EH (cell line): ENCODE measurements at regions not wholly inside any gene's neighbourhood (a gene's known extent, or its start where the extent isn't known, plus 50 kb on each side); places are given as distances from the start of the nearest gene placed in this dataset.

Source experiments
- DNase-seq: peaks from one replicate; pipeline ENCODE4 v3.0.0-alpha.2; 2015; ENCODE audit warnings: low read depth

DNA sequence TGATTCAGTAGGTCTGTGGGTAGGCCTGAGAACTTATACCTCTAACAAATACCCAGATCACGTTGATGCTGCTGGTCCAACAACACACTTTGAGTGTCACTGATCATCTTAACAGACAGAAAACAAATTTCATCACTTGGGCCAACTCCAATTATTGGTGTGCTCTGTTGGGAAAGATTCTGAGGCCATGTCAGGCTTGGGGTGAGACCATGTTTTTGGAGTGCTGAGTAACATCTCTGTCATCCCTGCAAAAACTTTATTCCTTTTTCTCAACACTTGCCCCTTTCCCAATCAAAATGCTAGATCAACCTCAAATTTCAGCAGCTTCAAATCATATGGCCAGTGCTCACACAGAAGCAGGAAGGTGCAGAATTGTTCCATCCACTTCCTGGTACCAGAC is 108.8 kb upstream of the TENT5A start:
- DNase-seq, result no peak

DNA sequence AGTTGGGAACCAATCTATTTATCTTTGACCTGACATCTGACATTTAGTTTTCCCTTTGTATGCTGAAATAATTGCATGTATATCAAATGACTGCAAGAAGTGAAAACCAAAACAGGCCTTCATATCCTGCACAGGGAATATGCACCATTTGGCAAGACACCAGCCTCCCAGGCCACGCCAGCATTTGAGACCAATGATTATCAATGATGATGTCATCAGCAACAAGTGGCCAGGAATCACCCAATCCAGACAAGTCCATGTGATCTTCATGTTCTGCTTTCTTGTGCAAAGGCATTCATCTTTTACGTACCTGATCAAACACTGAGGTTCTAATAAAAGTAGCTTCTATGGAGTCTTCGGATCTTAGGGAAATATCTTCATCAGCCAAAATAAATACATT is 107.4 kb upstream of the TENT5A start:
- DNase-seq, result no peak

DNA sequence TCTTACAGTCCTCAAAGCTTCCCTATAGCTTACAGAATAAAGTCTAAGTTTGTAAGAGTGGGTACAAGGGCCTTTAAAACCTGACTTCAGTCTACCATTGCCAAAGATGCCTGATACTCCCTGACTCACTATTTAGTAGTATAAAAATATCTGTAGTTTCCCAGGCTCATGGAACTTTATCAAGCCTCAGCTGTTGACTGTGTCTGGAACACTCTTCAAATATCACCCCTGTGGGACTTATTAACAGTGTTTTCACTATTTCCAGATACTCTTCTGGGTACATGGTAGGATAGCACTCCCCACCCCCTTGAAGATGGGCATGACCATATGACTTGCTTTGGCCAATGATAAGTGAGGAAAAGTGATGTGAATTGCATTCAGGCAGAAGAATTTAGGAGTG is 105.3 kb upstream of the TENT5A start:
- no peak for DNase-seq

DNA sequence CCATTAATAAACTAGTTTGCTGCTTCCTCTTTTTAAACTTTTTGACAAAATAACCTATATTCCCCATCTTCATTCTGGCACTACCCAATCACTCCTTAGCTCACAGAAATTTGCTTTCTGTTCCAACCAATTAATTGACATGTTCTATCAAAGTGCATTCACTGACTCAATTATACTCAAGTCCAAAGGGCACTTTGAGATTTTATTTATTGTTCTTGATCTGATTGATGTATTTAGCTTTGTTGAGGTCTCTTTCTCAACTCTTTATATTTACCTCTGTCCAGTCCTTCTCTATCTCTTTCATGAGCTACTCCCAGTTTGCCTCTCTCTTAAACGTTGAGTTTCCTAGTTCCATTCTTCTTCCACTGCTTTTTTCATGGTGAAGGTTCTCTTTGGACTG is 104.4 kb upstream of the TENT5A start:
- no peak for DNase-seq

DNA sequence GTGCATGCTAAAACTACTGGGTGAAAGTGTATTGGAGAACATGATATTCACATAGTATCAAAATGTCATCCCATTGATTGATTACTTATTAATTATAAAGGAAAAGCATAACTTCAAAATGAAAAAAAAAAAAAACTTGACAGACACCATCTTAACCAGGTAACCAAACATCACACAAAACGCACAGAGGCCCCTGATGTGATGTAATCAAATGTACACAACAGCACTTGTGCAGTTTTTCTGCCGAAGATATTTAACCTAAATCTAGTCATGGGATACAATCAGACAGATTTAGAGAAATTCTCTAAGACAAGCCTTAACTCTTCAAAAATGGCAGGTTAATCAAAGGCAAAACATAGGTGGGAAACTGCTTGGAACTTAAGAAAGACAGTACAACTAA is 102.0 kb upstream of the TENT5A start:
- DNase-seq, result no peak

DNA sequence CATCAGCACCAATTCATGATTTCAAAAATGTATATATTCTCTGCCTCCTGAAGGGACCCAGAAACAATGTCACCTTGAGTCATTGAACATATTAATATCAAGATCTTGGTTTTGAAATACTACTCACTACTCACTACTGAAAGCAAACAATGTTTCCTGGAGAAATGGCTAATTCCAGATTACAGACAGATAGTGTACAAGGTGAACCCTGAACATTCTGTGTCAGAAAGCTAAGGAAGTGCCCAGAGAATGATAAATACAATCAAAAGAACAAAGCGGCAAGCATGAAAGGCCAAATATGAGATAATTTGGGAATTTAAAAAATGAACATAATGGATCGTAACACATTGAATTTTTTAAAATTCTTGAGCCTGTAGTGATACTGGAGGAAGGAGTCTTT is 101.5 kb upstream of the TENT5A start:
- DNase-seq, result no peak

DNA sequence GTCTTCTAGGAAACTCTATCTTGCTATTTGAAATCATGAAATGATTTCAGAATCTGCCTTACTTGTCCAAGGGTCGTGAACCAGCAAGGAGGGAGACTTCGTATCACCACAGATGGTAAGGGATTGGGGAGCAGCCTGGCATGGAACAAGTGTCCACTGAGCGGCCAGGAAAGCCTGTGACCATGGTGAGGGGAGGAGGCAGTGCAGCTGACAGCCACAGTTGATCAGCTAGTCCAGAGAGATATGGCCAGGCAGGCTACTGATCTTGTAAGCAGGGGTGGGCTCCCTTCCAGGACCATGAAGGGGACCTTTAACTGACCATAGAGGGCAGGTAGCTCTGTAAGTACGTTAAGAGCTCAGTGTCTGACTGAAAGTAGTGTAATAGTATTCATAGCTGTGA is 96.8 kb upstream of the TENT5A start:
- DNase-seq, result no peak

DNA sequence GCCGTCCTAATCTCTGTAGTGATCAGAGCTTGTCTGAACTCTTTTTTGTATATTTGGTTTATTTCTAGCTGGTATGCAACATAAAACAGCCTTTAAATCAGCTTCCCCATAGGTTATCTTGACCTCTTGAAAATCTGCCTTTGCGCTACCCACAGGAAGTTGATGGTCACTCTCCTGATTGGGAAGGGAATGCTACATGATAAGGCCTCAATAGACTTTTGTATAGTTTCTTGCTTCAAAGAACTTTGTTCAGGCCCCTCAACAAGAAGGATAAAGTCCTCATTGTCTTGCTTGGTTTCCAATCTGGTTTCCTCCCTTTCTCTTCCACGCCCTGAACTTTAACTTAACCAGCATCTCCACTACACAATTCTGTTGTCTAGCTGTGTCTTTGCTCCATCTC is 95.4 kb upstream of the TENT5A start:
- no peak for DNase-seq

DNA sequence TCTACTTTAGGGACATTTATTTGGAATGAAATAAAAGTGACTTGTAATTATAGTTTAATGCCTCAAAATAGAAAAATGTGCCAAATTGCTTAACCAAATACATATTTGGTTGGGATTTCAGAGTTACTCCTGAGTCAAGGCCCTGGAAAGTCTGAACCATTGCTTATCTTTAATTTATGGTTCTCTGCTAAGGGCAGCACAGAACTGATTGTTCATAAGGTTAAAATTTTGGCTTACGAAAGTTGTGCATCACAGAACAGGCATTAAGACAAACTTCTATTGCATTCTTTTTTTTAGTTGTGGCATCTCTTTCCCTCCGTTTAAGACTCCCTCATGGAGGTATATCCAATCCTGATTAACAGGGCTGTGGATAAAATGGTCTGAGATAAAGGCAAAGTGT is 92.2 kb upstream of the TENT5A start:
- DNase-seq, result peak; percentile 31

DNA sequence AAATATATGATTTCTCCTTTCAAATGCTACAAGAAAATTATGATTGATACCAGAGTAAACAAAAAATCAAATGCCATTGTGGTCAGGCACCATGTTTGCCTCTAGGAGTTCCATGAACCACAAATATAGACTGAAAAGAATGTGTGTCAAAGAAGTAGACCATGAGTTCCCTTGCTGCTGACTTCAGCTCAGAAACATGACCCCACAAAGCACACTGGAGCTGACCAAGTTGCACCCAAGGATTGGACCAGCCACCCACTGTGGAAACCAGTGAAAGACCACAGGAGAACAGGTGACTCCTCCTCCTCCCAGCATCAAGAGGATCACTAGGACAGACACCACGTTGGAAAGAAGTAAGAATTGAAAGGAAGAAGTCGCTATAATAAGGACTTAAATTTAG is 90.8 kb upstream of the TENT5A start:
- DNase-seq, result no peak

DNA sequence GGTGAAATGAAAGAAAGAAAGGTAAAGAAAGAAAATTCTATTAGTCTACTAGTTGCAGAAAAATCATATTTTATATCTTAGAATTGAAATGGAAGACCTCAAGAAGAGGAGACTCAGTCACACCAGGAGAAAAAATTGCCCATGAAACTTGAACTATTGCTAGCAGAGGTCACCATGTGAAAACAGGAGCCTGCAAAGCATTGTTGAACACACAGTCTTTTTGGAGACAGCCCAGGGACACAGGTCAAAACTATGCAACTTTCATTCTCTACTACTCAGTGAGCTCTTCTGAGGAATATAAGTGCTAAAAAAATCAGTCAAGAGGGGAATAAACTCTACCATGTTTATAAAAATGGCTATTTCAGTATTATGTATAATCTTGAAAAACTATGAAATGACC is 89.8 kb upstream of the TENT5A start:
- DNase-seq, result no peak

DNA sequence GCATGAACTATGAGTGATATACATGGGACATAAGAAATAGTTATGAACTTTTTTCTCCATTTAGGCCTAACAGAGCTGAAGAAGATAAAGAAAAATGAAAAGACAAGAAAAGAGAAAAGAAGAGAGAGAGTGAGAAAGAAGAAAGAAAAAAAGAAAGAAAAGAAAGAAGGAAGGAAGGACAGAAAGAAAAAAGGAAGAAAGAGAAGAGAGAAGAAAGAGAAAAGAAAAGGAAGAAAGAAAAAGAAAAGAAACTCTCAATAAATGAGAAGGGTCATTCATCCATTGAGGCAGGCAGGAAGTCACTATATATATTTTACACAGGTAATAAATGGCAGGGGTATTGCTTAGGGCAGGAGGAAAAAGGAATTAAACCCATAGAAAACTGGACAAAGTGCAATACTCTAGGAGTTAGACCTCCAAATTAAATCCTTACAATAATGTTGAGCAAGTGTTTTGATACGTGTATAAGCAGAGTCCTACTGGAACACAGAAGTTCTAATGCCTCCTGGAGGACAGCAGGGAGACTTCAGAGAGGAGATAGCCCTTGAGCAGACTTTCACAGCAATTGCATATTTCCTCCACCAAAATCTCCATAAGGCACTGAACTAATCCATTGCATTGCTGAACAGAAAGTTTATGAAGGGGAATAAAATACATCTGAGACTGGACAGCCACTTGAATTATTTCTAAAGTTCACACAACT is 86.4 kb upstream of the TENT5A start:
- DNase-seq, result no peak

DNA sequence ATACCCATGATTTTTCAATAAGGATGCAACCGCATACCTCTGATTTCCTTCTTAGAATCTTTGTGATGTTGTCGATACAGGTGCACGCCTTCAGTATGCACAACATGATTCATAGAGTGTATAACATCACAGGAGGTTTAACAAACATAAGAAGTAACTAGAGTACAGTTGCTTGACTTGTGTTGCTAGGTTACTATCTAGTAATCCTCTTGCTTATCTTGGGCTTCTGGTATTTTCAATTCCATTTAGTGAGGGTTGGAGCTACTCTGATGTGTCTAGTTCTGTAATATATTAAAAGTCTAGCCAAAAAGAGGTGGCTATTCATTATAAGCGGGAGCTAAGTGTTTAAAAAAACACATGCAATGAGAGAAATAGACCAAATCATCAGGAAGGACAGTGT is 85.5 kb upstream of the TENT5A start:
- DNase-seq, result no peak

DNA sequence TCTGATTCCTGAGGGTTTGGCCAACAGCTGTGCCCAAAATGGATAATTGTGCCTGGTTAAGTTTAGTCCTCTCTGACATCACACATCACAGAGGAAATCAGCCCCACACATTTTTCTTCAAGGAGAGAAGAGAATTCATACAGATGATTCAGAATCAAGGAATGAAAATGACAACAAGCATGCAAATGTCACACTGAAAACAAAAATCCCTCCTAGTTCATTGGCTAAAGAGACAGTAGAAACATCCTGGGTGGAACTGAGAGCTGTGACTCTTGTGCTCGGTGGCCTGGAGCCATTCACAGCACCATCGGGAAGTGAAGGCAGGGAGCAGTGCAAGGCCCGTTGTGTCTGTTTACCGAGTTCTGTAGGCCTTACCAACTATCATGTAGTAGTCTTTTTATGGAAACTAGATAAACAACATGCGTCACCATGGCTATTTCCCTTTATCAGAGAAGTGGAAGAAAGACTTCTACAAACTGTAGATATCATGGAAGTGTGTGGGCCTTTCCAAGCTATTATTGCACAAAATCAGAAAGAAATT is 81.7 kb upstream of the TENT5A start:
- peak; percentile 93 for DNase-seq

DNA sequence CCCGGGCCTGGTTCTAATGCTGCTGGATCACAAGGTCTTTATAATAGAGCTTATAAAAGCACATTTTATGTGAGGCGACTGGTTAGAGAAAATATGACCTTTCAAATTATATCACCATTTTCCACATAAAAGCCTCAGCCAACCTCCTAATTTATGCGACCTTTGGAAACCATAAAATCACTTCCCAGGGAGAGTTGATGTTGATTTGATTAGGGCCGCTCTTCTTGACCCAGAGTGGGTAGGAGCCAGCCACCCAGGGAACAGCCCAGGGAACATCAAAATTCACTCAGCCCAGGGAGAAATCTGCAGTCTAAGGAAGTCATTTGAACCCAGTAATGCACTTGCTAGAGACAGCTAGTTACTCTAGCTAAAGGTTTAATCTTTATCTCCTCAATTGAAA is 79.8 kb upstream of the TENT5A start:
- DNase-seq, result no peak

DNA sequence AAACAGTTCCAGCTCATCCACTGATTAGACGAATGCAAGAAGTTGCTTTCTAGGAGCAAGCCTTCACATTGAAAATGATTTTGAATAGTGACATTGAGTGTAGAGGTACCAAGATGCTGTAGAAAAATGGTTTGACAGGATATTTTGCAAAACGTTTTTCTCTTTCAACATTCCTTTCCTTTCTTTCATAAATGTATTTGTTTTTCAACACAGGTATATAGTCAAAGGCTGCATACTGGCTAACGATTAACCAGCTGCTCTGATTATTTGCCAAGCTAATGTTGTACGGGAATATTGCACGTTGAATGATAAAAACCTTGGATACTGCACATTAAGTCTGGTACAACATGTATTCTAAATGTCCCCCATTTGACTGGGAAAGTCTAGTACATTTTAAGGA is 78.8 kb upstream of the TENT5A start:
- no peak for DNase-seq

DNA sequence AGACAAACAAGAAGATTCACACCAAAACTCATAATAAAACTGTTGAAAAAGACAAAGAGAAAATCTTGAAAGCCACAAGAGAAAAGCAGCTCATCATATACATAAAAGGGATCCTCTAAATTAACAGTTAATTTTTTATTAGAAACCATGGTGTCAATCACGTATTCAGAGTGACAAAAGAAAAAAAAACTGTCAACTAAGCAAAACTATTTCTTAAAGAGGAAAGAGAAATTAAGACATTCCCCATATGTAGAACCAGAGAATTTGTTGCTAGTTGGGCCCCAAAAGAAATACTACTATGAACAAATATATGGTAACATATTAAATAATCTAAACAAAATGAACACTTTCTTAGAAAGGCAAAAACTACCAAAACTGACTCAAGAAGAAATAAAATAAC is 74.3 kb upstream of the TENT5A start:
- no peak for DNase-seq

DNA sequence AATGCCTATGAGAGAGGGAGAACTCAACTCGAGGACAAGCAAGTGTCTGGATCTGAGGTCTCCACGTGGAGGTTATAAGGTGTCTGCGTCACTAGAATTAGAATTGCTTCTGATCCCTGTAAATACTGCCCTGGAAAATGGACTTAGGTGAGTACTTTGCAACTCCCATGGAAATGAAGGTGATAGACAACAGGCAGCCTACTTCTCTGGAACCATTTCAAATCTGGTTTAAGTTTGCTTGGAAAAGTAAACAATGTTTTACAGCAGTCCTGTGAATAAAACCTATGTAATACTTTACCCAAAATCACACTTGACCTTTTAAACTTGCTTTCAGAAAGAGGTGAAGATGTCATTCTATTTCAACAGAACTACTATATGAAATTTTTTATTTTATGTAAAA is 70.1 kb upstream of the TENT5A start:
- no peak for DNase-seq

DNA sequence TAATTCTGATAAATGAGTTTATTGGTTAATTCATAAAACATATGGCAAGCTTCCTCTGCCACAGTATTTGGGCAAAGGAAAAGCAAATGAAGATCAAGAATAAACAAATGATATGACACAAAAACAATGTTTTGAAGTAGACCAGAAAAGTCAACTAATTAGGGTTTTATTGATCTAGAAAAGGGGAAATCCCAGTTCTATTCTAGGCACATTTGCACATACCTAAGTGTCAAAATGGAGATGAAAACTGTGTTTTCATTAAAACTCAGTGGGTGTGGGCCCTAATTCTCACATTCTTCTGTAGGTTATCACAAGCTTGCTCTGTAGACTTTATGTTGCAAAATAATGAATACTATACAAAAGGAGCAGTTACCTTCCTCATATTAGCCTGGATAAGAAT is 69.0 kb upstream of the TENT5A start:
- DNase-seq, result no peak

DNA sequence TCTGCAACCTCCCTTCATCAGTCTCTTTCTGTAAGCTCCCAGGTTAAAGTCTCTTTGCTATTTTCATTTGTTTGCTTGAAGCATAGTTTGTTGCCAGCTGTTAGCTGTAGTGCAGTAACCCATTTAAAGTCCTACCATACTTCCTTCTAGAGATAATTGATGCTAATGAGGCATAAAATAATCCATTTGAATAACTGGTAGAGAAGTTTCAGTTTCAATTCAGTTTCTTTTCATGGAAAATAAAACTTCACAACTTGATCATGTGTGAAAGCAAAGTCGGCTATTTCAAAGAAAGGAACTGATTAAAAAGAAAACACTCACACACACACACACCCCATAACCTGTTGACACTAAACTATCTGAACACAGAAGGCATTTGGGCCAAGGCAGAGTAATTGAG is 68.5 kb upstream of the TENT5A start:
- DNase-seq, result no peak

DNA sequence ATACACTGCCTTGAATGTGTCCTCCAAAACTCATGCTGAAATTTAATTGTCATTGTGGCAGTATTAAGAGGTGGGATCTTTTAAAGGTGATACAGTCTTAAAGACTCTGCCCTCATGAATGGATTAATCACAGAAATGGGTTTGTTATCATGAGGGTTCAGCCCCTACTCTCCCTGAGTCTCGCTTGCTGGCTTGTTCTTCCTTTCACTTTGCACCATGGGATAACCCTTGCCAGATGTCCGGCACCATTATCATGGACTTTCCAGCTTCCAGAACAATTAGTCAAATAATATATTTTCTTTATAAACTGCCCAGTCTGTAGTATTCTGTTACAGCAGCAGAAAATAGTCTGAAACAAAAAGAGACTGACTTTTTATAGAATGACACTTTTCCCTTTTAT is 67.9 kb upstream of the TENT5A start:
- DNase-seq, result no peak

DNA sequence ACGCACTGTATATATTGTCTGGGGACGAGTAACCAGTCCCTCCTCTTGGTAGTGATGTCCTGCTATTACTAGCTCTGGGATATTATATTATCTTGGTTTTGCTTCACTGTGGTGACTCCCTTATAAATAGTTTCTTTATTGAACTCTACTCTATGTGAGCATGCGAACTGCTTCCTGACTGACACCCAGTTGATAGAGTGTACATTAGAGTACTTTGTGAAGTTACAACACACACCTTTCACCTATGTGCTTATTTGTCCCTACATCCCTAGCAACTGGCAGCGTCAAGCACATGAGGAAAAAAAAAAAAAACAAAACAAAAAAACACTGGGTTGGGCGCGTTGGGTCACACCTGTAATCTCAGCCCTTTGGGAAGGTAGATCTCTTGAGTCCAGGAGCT is 67.3 kb upstream of the TENT5A start:
- no peak for DNase-seq

DNA sequence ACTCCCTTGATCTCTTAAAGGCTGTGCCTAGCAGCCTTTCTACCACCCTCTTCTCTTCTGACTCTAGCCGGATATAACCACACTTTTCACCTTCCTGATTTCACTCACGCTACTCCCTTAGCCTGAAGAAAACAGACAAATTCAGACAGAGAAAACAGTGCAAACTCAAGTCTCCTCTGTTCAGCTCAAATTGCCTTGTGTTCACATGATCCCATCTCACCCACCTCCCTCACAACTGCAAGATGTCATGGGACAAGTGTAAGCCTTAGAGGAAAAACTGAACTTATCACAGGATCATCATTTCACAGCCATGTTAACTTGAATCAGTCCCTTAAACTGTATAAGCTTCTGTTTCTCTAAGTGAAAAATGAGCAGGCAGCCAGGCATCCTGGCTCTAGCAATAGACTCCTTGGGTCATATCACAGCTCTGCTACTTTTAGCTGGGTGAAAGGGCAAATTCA is 66.5 kb upstream of the TENT5A start:
- peak; percentile 16 for DNase-seq

DNA sequence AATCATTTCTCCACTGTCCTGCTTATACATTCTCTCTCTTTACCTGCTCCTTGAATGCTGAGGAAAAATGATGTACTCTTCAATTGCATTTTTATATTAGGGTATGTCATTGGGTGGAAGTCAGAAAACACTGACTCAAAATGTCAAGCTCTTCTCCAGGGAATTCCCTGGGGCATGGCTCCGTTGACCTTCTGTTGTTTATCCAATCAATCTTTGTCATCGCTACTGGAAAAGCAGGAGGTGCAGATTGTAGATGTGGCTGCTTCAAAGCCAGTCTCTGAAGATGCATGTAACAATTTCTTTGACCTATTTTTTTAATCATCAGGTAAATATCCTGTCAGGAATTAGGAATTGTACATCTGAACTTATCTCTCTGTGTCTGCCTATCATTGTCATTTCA is 63.9 kb upstream of the TENT5A start:
- DNase-seq, result no peak
